ENCODE measurements at regions not wholly inside any gene's neighbourhood (a gene's known extent, or its start where the extent isn't known, plus 50 kb on each side); places are given as distances from the start of the nearest gene placed in this dataset.

DNA sequence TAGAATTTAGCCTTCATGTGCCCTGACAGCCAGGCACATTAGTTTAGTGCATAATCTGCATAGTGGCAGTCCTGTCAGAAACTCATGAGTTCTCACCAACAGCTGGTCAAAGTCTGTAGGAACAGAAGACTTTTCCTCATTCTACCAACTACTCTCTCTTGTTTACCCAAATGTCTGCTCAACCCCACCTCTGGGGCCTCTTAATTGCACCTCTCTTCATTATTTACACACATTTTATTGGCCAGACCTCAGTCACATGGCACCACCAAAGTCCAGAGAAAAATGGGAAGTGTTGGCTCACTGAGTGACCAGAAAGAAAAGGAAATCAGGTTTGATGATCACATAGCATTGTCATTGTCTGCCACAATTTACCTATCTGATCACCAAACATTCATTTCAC lies 114.6 kb upstream of the PLXNC1 start (continued):
- TF ChIP-seq, protein P1, sequence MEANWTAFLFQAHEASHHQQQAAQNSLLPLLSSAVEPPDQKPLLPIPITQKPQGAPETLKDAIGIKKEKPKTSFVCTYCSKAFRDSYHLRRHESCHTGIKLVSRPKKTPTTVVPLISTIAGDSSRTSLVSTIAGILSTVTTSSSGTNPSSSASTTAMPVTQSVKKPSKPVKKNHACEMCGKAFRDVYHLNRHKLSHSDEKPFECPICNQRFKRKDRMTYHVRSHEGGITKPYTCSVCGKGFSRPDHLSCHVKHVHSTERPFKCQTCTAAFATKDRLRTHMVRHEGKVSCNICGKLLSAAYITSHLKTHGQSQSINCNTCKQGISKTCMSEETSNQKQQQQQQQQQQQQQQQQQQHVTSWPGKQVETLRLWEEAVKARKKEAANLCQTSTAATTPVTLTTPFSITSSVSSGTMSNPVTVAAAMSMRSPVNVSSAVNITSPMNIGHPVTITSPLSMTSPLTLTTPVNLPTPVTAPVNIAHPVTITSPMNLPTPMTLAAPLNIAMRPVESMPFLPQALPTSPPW (CRISPR knock-in tag; IDR thresholded peaks at IDR 0.05) = no peak
- TF ChIP-seq, protein P2, sequence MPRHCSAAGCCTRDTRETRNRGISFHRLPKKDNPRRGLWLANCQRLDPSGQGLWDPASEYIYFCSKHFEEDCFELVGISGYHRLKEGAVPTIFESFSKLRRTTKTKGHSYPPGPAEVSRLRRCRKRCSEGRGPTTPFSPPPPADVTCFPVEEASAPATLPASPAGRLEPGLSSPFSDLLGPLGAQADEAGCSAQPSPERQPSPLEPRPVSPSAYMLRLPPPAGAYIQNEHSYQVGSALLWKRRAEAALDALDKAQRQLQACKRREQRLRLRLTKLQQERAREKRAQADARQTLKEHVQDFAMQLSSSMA (CRISPR knock-in tag; IDR thresholded peaks at IDR 0.05) = no peak
- no peak for TF ChIP-seq SIN3B (IDR thresholded peaks at IDR 0.05; ENCODE audit: low read depth)

DNA sequence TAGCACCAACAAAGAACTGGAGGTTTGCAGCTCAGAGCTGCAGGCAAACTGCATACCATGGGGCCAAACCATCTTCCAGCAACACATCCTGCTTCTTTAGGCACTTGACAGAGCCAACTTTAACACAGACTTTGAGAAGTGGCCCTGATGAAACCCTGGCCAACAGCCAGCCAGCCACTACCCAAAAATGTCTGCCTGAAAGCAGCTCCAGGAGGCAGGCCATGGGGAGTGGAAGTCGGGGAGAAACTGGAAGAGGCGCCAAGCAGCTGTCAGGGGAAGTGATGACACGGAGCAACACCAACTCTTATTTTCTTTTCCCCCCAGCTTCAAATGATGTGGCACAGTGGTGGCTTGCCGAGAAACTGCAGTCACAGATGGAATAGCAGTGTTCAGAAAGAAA lies 110.9 kb upstream of the PLXNC1 start:
- Histone ChIP-seq H4K20me1 (replicated peaks; ENCODE audit: control insufficient read depth, insufficient read depth, low read length) (no peaks in the 10 kb centered on the region), H3K79me2 (ENCODE audit: control insufficient read depth, insufficient read depth, low read length) (no peaks in the 10 kb centered on the region), H3K36me3 (ENCODE audit: control insufficient read depth, insufficient read depth, low read length) (no peaks in the 10 kb centered on the region), H3K4me3 (no peak overlapping the region), H3K4me2 (ENCODE audit: insufficient read depth, low read length) (no peak overlapping the region), H3K4me1 (replicated peaks in 1 of 2; ENCODE audit: control insufficient read depth in 2 of 2, insufficient read depth in 2 of 2, low read length in 2 of 2) (no peaks in the 10 kb centered on the region), H3K9ac (ENCODE audit: insufficient read depth in 1 of 2, low read depth in 2 of 2, low read length in 2 of 2) (no peak overlapping the region), H2AFZ (ENCODE audit: low read depth, low read length) (no peak overlapping the region), H3K27me3 (ENCODE audit: control insufficient read depth in 2 of 2, insufficient read depth in 2 of 2, low read length in 2 of 2) (peaks cover 0 to 9% of the 10 kb centered on the region in 2 experiments; a peak in 2 of 5 replicates), H3K9me1 (ENCODE audit: control insufficient read depth, insufficient read depth, low read length) (no peaks in the 10 kb centered on the region), H3K27ac (ENCODE audit: extremely low read depth, low read depth, low read length) (no peak overlapping the region), H3K9me3 (replicated peaks; ENCODE audit: control insufficient read depth, insufficient read depth, low read depth, low read length) (no peaks in the 10 kb centered on the region)
- POLR2A ChIA-PET = interaction anchor here (0.5 kb wide), 1 partner anchor 41 kb away, joined by 3 read pairs; no protein-coding TSS in a partner anchor
- WGBS (ENCODE audit: insufficient coverage, low coverage, missing lambda C conversion rate) = 2% methylated on average over 4 of the region's 4 CpGs
- no peak for ATAC-seq
- intact Hi-C loops (cut with micrococcal nuclease) (no loop called here), in situ Hi-C loops (cut with MboI) (no loop called here)
- no TSS peak for BruUV-seq (replicated peaks)
- no peak for TF ChIP-seq ZNF583 (CRISPR knock-in tag; IDR thresholded peaks at IDR 0.05)
- TF ChIP-seq, protein P3, sequence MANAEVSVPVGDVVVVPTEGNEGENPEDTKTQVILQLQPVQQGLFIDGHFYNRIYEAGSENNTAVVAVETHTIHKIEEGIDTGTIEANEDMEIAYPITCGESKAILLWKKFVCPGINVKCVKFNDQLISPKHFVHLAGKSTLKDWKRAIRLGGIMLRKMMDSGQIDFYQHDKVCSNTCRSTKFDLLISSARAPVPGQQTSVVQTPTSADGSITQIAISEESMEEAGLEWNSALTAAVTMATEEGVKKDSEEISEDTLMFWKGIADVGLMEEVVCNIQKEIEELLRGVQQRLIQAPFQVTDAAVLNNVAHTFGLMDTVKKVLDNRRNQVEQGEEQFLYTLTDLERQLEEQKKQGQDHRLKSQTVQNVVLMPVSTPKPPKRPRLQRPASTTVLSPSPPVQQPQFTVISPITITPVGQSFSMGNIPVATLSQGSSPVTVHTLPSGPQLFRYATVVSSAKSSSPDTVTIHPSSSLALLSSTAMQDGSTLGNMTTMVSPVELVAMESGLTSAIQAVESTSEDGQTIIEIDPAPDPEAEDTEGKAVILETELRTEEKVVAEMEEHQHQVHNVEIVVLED (CRISPR knock-in tag; IDR thresholded peaks at IDR 0.05) = no peak
- TF ChIP-seq ETS2 (tag; IDR thresholded peaks at IDR 0.05; ENCODE audit: borderline replicate concordance, poor library complexity, severe bottlenecking) = no peak
- TF ChIP-seq NFIC (IDR thresholded peaks at IDR 0.05) = no peak
- no peak for TF ChIP-seq NFATC3 (IDR thresholded peaks at IDR 0.05)
- TF ChIP-seq XRCC5 (IDR thresholded peaks at IDR 0.05; ENCODE audit: low read depth, low read length) = no peak
- no peak for TF ChIP-seq ARID2 (IDR thresholded peaks at IDR 0.05)
- TF ChIP-seq TEAD4 (IDR thresholded peaks at IDR 0.05; ENCODE audit: low read length) = no peak
- TF ChIP-seq TEAD4 (CRISPR knock-in tag; IDR thresholded peaks at IDR 0.05; ENCODE audit: borderline replicate concordance) = no peak
- FAIRE-seq = no peak
- CTCF ChIA-PET (ENCODE audit: low intra/inter-chr PET ratio) = no interaction called here
- no peak for DNase-seq (ENCODE audit: extremely low read depth in 1 of 4, low spot score in 3 of 4)

Data from K562 (cell line).